ENCODE measurements at regions not wholly inside any gene's neighbourhood (a gene's known extent, or its start where the extent isn't known, plus 50 kb on each side); places are given as distances from the start of the nearest gene placed in this dataset.

DNA sequence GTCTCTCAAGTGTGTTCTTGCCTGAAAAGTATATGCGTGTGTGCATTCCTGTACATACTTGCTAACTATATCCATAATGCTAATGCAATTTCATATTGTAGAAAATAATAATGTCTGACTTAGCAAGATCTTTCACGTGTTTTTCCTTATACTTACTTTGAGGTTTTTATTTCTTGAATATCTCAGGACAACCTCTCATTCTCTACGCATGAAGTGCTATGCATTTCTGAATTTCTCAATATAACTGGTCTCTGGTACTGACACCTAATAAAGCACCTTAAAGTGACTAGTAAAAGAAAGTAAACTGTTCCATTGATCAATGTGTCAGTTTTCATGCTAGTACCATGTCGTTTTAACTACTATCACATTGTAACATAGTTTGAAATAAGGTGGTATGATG, 589.9 kb upstream of the ADGRB3 start:
- Mint-ChIP-seq H3K27me3 (no peaks in the 10 kb centered on the region), H3K9me3 (peaks cover 5% of the 10 kb centered on the region), H3K4me1 (ENCODE audit: low read depth) (no peaks in the 10 kb centered on the region), H3K36me3 (ENCODE audit: low read depth) (no peaks in the 10 kb centered on the region), H3K4me3 (no peak overlapping the region), H3K27ac (no peak overlapping the region)
- no peaks in the 10 kb centered on the region for H3K27me3 ChIP-seq (ENCODE audit: control insufficient read depth in 1 of 2, insufficient read depth in 2 of 2, low read length in 2 of 2)
- no peak overlapping the region for H3K27ac ChIP-seq (ENCODE audit: low read depth in 1 of 2, low read length in 2 of 2)
- ATAC-seq (ENCODE audit: poor library complexity) (no peak), DNase-seq (no peak)
- intact Hi-C loops (cut with DNase I, micrococcal nuclease), result loop anchor here in 1 of 2 experiments (5.0 kb wide), 1 partner anchor 1583 kb away; no protein-coding TSS in a partner anchor
- H3K9me3 ChIP-seq (ENCODE audit: control insufficient read depth in 1 of 2, insufficient read depth in 1 of 2, low read length in 2 of 2), result no peaks in the 10 kb centered on the region
- no peaks in the 10 kb centered on the region for H3K4me1 ChIP-seq (ENCODE audit: insufficient read depth, low read length)
- H3K36me3 ChIP-seq (ENCODE audit: insufficient read depth, low read length), result no peaks in the 10 kb centered on the region
- ChIA-PET CTCF (no interaction called here), POLR2A (no interaction called here)
- H3K4me3 ChIP-seq (ENCODE audit: low read length), result no peak overlapping the region
- TF ChIP-seq, protein P1, sequence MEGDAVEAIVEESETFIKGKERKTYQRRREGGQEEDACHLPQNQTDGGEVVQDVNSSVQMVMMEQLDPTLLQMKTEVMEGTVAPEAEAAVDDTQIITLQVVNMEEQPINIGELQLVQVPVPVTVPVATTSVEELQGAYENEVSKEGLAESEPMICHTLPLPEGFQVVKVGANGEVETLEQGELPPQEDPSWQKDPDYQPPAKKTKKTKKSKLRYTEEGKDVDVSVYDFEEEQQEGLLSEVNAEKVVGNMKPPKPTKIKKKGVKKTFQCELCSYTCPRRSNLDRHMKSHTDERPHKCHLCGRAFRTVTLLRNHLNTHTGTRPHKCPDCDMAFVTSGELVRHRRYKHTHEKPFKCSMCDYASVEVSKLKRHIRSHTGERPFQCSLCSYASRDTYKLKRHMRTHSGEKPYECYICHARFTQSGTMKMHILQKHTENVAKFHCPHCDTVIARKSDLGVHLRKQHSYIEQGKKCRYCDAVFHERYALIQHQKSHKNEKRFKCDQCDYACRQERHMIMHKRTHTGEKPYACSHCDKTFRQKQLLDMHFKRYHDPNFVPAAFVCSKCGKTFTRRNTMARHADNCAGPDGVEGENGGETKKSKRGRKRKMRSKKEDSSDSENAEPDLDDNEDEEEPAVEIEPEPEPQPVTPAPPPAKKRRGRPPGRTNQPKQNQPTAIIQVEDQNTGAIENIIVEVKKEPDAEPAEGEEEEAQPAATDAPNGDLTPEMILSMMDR (IDR thresholded peaks at IDR 0.05), result no peak

DNA sequence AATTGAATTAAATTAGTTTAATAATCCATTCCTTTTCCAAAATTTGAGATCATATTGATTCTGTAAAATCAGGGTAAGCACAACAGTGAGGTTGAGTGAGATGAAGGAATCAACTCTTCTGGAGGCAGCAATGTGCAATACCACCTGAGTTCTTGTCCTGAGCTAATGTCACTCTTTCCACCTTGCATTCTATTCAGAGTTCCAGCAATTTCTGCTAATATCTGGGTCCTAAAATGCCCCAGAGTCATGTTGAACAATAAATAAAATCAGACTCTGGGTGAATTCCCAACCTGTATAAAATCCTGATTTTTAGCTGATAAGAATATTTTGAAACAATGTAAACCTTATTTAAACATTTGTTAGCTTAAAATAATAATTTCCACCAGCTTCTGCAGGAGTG, 590.8 kb upstream of the ADGRB3 start:
- H3K4me1 Mint-ChIP-seq (ENCODE audit: low read depth), result no peaks in the 10 kb centered on the region
- peaks cover 5% of the 10 kb centered on the region for H3K9me3 Mint-ChIP-seq
- Histone ChIP-seq H3K27me3 (ENCODE audit: control insufficient read depth in 1 of 2, insufficient read depth in 2 of 2, low read length in 2 of 2) (no peaks in the 10 kb centered on the region), H3K4me1 (ENCODE audit: insufficient read depth, low read length) (no peaks in the 10 kb centered on the region), H3K9me3 (ENCODE audit: control insufficient read depth in 1 of 2, insufficient read depth in 1 of 2, low read length in 2 of 2) (no peaks in the 10 kb centered on the region), H3K4me3 (ENCODE audit: low read length) (no peak overlapping the region), H3K36me3 (ENCODE audit: insufficient read depth, low read length) (no peaks in the 10 kb centered on the region), H3K27ac (ENCODE audit: low read depth in 1 of 2, low read length in 2 of 2) (no peak overlapping the region)
- intact Hi-C loops (cut with DNase I, micrococcal nuclease), result no loop called here
- ChIA-PET CTCF (no interaction called here), POLR2A (no interaction called here)
- no peaks in the 10 kb centered on the region for H3K27me3 Mint-ChIP-seq
- ATAC-seq (ENCODE audit: poor library complexity) (no peak), DNase-seq (no peak)
- H3K36me3 Mint-ChIP-seq (ENCODE audit: low read depth), result no peaks in the 10 kb centered on the region
- no peak overlapping the region for H3K4me3 Mint-ChIP-seq
- H3K27ac Mint-ChIP-seq, result no peak overlapping the region
- TF ChIP-seq, protein P1 (IDR thresholded peaks at IDR 0.05), result no peak

DNA sequence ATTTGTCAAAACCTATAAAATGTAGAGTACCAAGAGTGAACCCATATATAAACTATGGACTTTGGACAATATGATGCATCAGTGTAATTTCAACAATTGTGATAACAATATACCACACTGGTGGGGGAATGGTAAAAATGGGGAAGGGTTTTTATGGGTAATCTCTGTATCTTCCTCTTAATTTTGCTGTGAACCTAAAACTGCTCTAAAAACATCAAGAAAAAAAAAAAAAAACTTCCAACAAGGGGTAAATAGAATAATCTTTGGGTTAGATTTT, 592.0 kb upstream of the ADGRB3 start:
- ChIA-PET POLR2A (no interaction called here), CTCF (no interaction called here)
- H3K36me3 Mint-ChIP-seq (ENCODE audit: low read depth), result no peaks in the 10 kb centered on the region
- intact Hi-C loops (cut with DNase I, micrococcal nuclease), result no loop called here
- H3K4me3 Mint-ChIP-seq, result no peak overlapping the region
- TF ChIP-seq, protein P1 (IDR thresholded peaks at IDR 0.05), result no peak
- Histone ChIP-seq H3K4me3 (ENCODE audit: low read length) (no peak overlapping the region), H3K27ac (ENCODE audit: low read depth in 1 of 2, low read length in 2 of 2) (no peak overlapping the region), H3K9me3 (ENCODE audit: control insufficient read depth in 1 of 2, insufficient read depth in 1 of 2, low read length in 2 of 2) (peaks cover 0 to 8% of the 10 kb centered on the region in 2 experiments), H3K4me1 (ENCODE audit: insufficient read depth, low read length) (no peaks in the 10 kb centered on the region), H3K27me3 (ENCODE audit: control insufficient read depth in 1 of 2, insufficient read depth in 2 of 2, low read length in 2 of 2) (no peaks in the 10 kb centered on the region), H3K36me3 (ENCODE audit: insufficient read depth, low read length) (no peaks in the 10 kb centered on the region)
- H3K4me1 Mint-ChIP-seq (ENCODE audit: low read depth), result no peaks in the 10 kb centered on the region
- ATAC-seq (ENCODE audit: poor library complexity), result no peak
- no peak overlapping the region for H3K27ac Mint-ChIP-seq
- H3K9me3 Mint-ChIP-seq, result peaks cover 5% of the 10 kb centered on the region
- no peaks in the 10 kb centered on the region for H3K27me3 Mint-ChIP-seq
- DNase-seq, result no peak
